HG02885 (cell line): ENCODE measurements at regions not wholly inside any gene's neighbourhood (a gene's known extent, or its start where the extent isn't known, plus 50 kb on each side); places are given as distances from the start of the nearest gene placed in this dataset.

ENCODE experiments used
- ATAC-seq: cut with Tn5 transposase; IDR thresholded peaks from one replicate; pipeline ENCODE4 v1.9.1; 2021; ENCODE audit warnings: mild to moderate bottlenecking; ENCODE audit not compliant: unreplicated experiment, poor library complexity

GRCh38 chr2:189267491-189267890, 87.9 kb upstream of the COL5A2 start:
- ATAC-seq: no peak

GRCh38 chr2:189267925-189268579, 88.5 kb upstream of the COL5A2 start:
- ATAC-seq: no peak

- no peak for ATAC-seq
Observed at GRCh38 chr2:189268763-189269162, 89.2 kb upstream of the COL5A2 start.

DNA sequence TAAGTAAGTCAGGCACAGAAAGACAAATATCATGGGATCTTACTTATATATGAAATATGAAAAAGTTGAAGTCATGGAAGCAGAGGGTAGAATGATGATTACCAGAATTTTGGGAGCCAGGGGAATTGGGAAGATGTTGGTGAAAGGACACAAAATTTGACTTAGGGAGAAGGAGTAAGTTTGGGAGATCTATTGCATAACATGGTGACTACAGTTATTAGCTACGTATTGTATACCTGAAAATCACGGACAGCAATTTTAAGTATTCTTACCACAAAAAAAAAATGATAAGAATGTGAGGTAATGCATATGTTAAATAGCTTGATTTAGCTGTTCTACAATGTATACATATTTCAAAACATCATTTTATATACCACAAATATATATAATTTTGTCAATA, 94.2 kb upstream of the COL5A2 start:
- ATAC-seq: no peak

GRCh38 chr2:189274361-189274760, 94.8 kb upstream of the COL5A2 start:
- ATAC-seq: no peak

GRCh38 chr2:189276277-189276676, 96.7 kb upstream of the COL5A2 start:
- no peak for ATAC-seq

- ATAC-seq: no peak
Observed at GRCh38 chr2:189281201-189281600, 101.6 kb upstream of the COL5A2 start.

- no peak for ATAC-seq
Observed at GRCh38 chr2:189285349-189285748, 105.8 kb upstream of the COL5A2 start.

DNA sequence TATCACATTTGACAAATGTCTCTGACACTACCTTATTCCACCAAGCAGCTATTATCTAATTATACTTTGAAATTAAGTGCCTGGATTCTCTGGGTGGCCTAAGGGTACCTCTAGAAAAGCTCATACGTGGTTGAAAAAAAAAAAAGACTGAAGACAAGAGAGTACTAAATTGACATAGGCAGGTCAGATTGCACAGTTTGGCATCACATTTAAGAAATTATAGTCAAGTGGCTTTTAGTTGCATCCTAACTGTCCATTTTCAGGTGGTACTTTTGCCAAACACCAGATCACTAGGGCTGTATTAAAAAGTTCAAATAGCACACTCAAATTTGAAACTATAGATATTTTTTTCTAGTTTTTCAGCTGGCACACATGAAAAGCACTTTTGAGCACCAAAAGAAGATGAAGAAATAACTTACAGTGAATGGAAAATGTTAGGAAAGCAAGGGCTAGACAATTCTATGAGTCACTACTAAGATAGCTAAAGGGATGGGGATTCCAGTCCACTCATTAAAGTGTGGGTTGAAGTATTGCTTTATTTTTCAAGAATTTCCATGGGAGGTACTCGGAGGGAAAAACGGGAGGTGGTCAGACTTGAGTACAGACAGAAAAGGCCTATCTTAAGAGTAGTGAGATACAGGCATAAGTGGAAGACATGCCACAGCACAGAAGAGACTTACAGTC, 106.5 kb upstream of the COL5A2 start:
- ATAC-seq: no peak

DNA sequence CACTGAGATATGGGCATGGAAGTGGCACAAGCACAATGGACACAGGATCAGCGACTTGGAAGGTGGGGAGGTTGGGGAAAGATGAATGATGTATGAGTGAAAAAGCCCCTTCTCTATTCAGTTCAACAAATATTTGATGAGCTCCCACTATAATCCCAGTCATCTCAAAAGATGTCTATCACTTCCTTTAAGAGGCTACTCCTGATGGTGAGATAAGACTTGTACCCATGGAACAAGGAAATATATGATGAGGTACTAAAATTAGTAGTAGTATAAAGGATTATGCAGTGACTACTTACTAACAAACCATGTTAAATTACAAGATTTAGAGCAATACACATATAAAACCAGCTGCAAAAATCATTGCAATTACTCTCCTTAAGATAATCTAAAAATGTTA, 107.8 kb upstream of the COL5A2 start:
- no peak for ATAC-seq

- ATAC-seq: peak; percentile 83
Observed at GRCh38 chr2:189287982-189288521, 108.5 kb upstream of the COL5A2 start.

GRCh38 chr2:189291460-189291859, 111.9 kb upstream of the COL5A2 start:
- no peak for ATAC-seq

DNA sequence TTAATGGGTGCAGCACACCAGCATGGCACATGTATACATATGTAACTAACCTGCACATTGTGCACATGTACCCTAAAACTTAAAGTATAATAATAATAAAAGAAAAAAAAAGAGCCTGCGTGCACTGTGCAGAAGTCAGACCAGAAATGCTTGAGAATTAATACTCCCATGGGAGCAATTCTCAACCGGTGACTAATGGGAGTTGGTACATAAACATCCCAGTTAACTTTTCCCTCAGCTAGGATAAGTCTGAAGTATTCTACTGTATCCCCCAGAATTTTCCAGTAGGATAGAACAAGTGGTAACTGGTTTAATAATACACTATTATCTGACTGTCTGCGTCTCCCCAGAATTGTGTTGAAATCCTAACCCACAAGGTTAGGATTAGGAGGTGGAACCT, 113.6 kb upstream of the COL5A2 start:
- ATAC-seq: no peak

DNA sequence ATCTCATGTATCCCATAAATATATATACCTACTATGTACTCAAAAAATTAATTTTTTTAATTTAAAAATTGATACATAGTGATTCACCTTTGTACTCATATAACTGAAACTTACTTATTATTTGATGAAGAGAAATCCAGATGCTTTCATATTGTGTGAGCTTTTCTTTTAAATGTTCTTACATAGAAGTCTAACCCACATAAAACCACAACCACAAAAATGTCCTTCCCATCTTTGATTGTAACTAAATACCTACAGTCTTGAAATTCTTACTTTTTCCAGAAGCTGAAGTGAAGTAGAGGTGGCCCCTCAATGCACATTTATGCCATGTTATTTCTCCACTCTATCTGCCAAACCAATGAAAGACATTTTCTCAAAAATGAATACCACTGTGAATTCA, 117.9 kb upstream of the COL5A2 start:
- ATAC-seq: no peak

- ATAC-seq: no peak
Observed at GRCh38 chr2:189298038-189298437, 118.5 kb upstream of the COL5A2 start.

DNA sequence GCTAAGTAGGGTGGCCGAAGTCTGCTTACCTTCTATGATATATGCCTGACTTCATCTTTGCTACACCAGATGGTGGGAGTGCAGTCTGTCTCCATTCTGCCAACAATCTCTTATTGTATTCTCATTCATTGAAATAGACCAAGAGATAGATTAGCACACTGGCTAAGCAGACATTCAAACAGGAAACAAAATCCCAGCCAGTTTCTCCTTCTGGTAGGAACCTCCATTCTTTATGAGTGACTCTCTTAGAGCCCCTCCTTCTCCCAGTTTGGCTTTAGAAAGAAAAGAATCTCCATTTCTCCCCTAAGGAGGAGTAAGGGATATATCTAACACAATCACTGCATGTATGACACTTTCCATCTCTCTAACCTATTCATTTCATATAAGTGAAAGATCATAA, 118.9 kb upstream of the COL5A2 start:
- ATAC-seq: no peak

- ATAC-seq: no peak
Observed at GRCh38 chr2:189299974-189300373, 120.4 kb upstream of the COL5A2 start.

GRCh38 chr2:189300916-189301315, 121.4 kb upstream of the COL5A2 start:
- ATAC-seq: no peak

DNA sequence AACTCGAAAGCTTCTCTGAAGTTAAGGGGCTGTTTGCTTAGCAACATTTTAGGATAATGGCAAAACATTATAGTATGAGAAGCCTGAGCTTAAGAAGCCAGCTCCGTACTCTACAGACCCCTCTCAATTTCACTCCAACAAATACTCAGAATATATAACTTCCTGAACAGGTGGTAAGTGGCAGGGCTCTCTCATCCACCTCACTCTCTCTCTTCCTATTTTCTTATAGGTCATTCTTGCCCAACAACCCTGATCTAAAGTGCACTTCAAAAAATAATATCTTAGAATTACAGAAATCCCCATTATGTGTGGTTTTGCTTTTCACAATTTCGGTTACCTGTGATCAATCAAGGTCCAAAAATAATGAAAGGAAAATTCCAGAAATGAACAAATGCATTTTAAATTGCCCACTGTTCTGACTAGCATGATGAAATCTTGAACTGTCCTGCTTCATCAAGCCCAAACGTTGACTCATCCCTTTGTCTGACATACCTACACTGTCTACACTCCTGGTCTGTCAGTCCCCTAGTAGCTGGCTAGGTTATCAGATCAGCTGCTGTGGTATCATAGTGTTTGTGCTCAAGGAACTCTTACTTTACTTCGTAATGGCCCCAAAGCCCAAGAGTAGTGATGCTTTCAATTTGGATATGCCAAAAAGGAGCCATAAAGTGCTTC, 122.8 kb upstream of the COL5A2 start:
- peak; percentile 36 for ATAC-seq

DNA sequence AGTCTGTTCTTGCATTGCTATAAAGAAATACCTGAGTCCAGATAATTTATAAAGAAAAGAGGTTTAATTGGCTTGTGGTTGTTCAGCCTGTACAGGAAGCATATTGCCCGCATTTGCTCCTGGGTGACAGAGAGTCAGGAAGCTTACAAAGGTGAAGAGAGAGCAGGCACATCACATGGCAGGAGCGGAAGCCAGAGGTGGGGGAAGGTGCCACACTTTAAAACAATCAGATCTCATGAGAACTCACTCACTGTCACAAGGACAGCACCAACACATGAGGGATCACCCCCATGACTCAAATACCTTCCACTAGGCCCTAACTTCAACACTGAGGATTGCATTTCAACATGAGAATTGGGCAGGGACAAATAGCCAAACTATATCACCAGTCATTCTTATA, 124.8 kb upstream of the COL5A2 start:
- ATAC-seq: no peak

GRCh38 chr2:189305291-189305943, 125.9 kb upstream of the COL5A2 start:
- ATAC-seq: no peak
